ENCODE measurements at regions not wholly inside any gene's neighbourhood (a gene's known extent, or its start where the extent isn't known, plus 50 kb on each side); places are given as distances from the start of the nearest gene placed in this dataset.

- TF ChIP-seq, protein P1, sequence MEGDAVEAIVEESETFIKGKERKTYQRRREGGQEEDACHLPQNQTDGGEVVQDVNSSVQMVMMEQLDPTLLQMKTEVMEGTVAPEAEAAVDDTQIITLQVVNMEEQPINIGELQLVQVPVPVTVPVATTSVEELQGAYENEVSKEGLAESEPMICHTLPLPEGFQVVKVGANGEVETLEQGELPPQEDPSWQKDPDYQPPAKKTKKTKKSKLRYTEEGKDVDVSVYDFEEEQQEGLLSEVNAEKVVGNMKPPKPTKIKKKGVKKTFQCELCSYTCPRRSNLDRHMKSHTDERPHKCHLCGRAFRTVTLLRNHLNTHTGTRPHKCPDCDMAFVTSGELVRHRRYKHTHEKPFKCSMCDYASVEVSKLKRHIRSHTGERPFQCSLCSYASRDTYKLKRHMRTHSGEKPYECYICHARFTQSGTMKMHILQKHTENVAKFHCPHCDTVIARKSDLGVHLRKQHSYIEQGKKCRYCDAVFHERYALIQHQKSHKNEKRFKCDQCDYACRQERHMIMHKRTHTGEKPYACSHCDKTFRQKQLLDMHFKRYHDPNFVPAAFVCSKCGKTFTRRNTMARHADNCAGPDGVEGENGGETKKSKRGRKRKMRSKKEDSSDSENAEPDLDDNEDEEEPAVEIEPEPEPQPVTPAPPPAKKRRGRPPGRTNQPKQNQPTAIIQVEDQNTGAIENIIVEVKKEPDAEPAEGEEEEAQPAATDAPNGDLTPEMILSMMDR (IDR thresholded peaks at IDR 0.05): no peak
- TF ChIP-seq EP300 (IDR thresholded peaks at IDR 0.05) (no peak), POLR2A (IDR thresholded peaks at IDR 0.05) (no peak)
Measured at GRCh38 chr18:43780782-43781340, 503.6 kb upstream of the SYT4 start.

All from suprapubic skin (tissue), 3 donors.